ENCODE measurements at regions not wholly inside any gene's neighbourhood (a gene's known extent, or its start where the extent isn't known, plus 50 kb on each side); places are given as distances from the start of the nearest gene placed in this dataset.

GRCh38 chr2:64329848-64330247 lies 124.1 kb upstream of the LGALSL start:
- TF ChIP-seq CTCF (IDR thresholded peaks at IDR 0.05) (no peak), POLR2A (IDR thresholded peaks at IDR 0.05) (no peak)
